H9 (cell line): ENCODE measurements at regions not wholly inside any gene's neighbourhood (a gene's known extent, or its start where the extent isn't known, plus 50 kb on each side); places are given as distances from the start of the nearest gene placed in this dataset.

Experiments used
- DNase-seq: peaks from one replicate; pipeline ENCODE4 v3.0.0-alpha.2; 2017
- H2AFZ ChIP-seq: one replicate; pipeline ENCODE4 v1.6.1; 2013; ENCODE audit warnings: mild to moderate bottlenecking, low read length, control low read depth, moderate library complexity
- H2AK5ac ChIP-seq: 2 replicates; pipeline ENCODE4 v1.6.1; 2013; ENCODE audit warnings: low read length, control low read depth, mixed read lengths; ENCODE audit not compliant: insufficient read length
- H2BK120ac ChIP-seq: one replicate; pipeline ENCODE4 v1.6.1; 2013; ENCODE audit warnings: low read depth, mild to moderate bottlenecking, low read length, control low read depth, inconsistent platforms; ENCODE audit not compliant: poor library complexity, severe bottlenecking
- H2BK12ac ChIP-seq: 2 replicates; pipeline ENCODE4 v1.6.1; 2013; ENCODE audit warnings: low read length, control low read depth, mixed read lengths, low read depth; ENCODE audit not compliant: insufficient read length
- H2BK15ac ChIP-seq: 2 replicates; pipeline ENCODE4 v1.6.1; 2013; ENCODE audit warnings: low read depth, low read length, control low read depth
- H2BK20ac ChIP-seq: one replicate; pipeline ENCODE4 v1.6.1; 2013; ENCODE audit warnings: low read depth, mild to moderate bottlenecking, low read length, control low read depth, inconsistent platforms; ENCODE audit not compliant: poor library complexity, severe bottlenecking
- H2BK5ac ChIP-seq: 2 replicates; pipeline ENCODE4 v1.6.1; 2013; ENCODE audit warnings: low read length, control low read depth, mixed read lengths; ENCODE audit not compliant: insufficient read length
- H3K14ac ChIP-seq: 2 replicates; pipeline ENCODE4 v1.6.1; 2013; ENCODE audit warnings: low read length, control low read depth; ENCODE audit not compliant: insufficient read depth
- H3K18ac ChIP-seq: 2 replicates; pipeline ENCODE4 v1.6.1; 2013; ENCODE audit warnings: low read depth, mild to moderate bottlenecking, mixed read lengths, low read length, control low read depth; ENCODE audit not compliant: insufficient read length
- H3K23ac ChIP-seq: 2 replicates; pipeline ENCODE4 v1.6.1; 2013; ENCODE audit warnings: low read length, control low read depth, mixed read lengths, low read depth; ENCODE audit not compliant: insufficient read length
- H3K23me2 ChIP-seq: 2 replicates; pipeline ENCODE4 v1.6.1; 2013; ENCODE audit warnings: low read depth, mild to moderate bottlenecking, mixed read lengths, low read length, control low read depth; ENCODE audit not compliant: insufficient read length, poor library complexity, severe bottlenecking
- H3K27ac ChIP-seq: 2 replicates; pipeline ENCODE4 v1.5.1; 2013; ENCODE audit warnings: low read length, control low read depth, mixed read lengths, low read depth; ENCODE audit not compliant: insufficient read length
- H3K27me3 ChIP-seq: 2 replicates; pipeline ENCODE4 v1.6.1; 2013; ENCODE audit warnings: low read length, control low read depth, inconsistent platforms; ENCODE audit not compliant: insufficient read depth
- H3K4ac ChIP-seq: 2 replicates; pipeline ENCODE4 v1.6.1; 2013; ENCODE audit warnings: low read depth, mild to moderate bottlenecking, control low read depth, inconsistent platforms, low read length, moderate library complexity
- H3K4me1 ChIP-seq: 2 replicates; pipeline ENCODE4 v1.6.1; 2013; ENCODE audit warnings: low read length, control low read depth, inconsistent platforms; ENCODE audit not compliant: insufficient read depth
- H3K4me2 ChIP-seq: 2 replicates; pipeline ENCODE4 v1.6.1; 2013; ENCODE audit warnings: low read length, control low read depth, mixed read lengths; ENCODE audit not compliant: insufficient read length, insufficient read depth
- H3K56ac ChIP-seq: 2 replicates; pipeline ENCODE4 v1.6.1; 2013; ENCODE audit warnings: low read depth, mild to moderate bottlenecking, mixed read lengths, low read length, control low read depth; ENCODE audit not compliant: insufficient read length
- H3K79me1 ChIP-seq: 2 replicates; pipeline ENCODE4 v1.6.1; 2013; ENCODE audit warnings: low read depth, mild to moderate bottlenecking, moderate library complexity, low read length, control low read depth, inconsistent platforms; ENCODE audit not compliant: insufficient read depth, poor library complexity, severe bottlenecking
- H3K79me2 ChIP-seq: 2 replicates; pipeline ENCODE4 v1.6.1; 2013; ENCODE audit warnings: low read length, control low read depth, inconsistent platforms; ENCODE audit not compliant: insufficient read depth
- H3K9ac ChIP-seq: 2 replicates; pipeline ENCODE4 v1.6.1; 2013; ENCODE audit warnings: low read length, control low read depth, mixed read lengths; ENCODE audit not compliant: insufficient read length; ENCODE audit errors: extremely low read depth
- H3K9me3 ChIP-seq: one replicate; pipeline ENCODE4 v1.6.1; 2013; ENCODE audit warnings: low read depth, low read length, inconsistent platforms; ENCODE audit not compliant: control insufficient read depth
- H3T11ph ChIP-seq: one replicate; pipeline ENCODE4 v1.6.1; 2013; ENCODE audit warnings: mild to moderate bottlenecking, low read length, control low read depth, inconsistent platforms
- H4K20me1 ChIP-seq: one replicate; pipeline ENCODE4 v1.6.1; 2013; ENCODE audit not compliant: control insufficient read depth, insufficient read length, insufficient read depth
- H4K5ac ChIP-seq: 2 replicates; pipeline ENCODE4 v1.6.1; 2013; ENCODE audit warnings: low read depth, mild to moderate bottlenecking, mixed read lengths, low read length, control low read depth; ENCODE audit not compliant: insufficient read length
- H4K8ac ChIP-seq: replicated peaks from 2 replicates; pipeline ENCODE4 v1.6.1; 2013; ENCODE audit warnings: low read length, control low read depth, mixed read lengths, low read depth; ENCODE audit not compliant: insufficient read length
- H4K91ac ChIP-seq: 2 replicates; pipeline ENCODE4 v1.6.1; 2013; ENCODE audit warnings: low read depth, mild to moderate bottlenecking, moderate library complexity, mixed read lengths, low read length, control low read depth; ENCODE audit not compliant: insufficient read length
- H3K27ac Mint-ChIP-seq, 3 experiments: 2 replicates in 2 of 3; 3 replicates in 1 of 3; pipeline ENCODE4 v1.8.0; 2020 to 2021; ENCODE audit warnings: mixed read lengths in 3 of 3, mild to moderate bottlenecking in 1 of 3, moderate library complexity in 1 of 3
- H3K27me3 Mint-ChIP-seq: 2 replicates; pipeline ENCODE4 v1.8.0; 2021; ENCODE audit warnings: low read depth, mild to moderate bottlenecking, moderate library complexity, mixed read lengths
- H3K36me3 Mint-ChIP-seq, 3 experiments: 2 replicates in 2 of 3; 3 replicates in 1 of 3; pipeline ENCODE4 v1.8.0; 2020 to 2021; ENCODE audit warnings: low read depth in 3 of 3, mixed read lengths in 3 of 3; ENCODE audit not compliant: insufficient read depth in 1 of 3
- H3K4me1 Mint-ChIP-seq, 2 experiments: 2 replicates each; pipeline ENCODE4 v1.8.0; 2020; ENCODE audit warnings: mixed read lengths in 2 of 2
- H3K4me3 Mint-ChIP-seq, 2 experiments: 2 replicates in 1 of 2; 3 replicates in 1 of 2; pipeline ENCODE4 v1.8.0; 2020 to 2021; ENCODE audit warnings: mild to moderate bottlenecking in 2 of 2, mixed read lengths in 2 of 2, moderate library complexity in 1 of 2
- H3K9me3 Mint-ChIP-seq, 2 experiments: 2 replicates in 1 of 2; 3 replicates in 1 of 2; pipeline ENCODE4 v1.8.0; 2020; ENCODE audit warnings: mild to moderate bottlenecking in 2 of 2, mixed read lengths in 2 of 2, moderate library complexity in 1 of 2
- WGBS: extraction: QIAGEN DNeasy Blood & Tissue Kit; methylation state at CpG from one replicate; pipeline ENCODE4 v1.1.7; 2013; ENCODE audit warnings: missing lambda C conversion rate, low lambda C conversion rate, mixed read lengths; ENCODE audit not compliant: insufficient read length; ENCODE audit errors: extremely low coverage; 5-methylcytosine and 5-hydroxymethylcytosine counted together
- TF ChIP-seq, protein P1 (sequence below): fragments of 200-600 bp; sonication (generic); conservative IDR thresholded peaks from 3 replicates; pipeline ENCODE4 v1.8.0; 2021; ENCODE audit warnings: antibody characterized with exemption, mild to moderate bottlenecking

DNA sequence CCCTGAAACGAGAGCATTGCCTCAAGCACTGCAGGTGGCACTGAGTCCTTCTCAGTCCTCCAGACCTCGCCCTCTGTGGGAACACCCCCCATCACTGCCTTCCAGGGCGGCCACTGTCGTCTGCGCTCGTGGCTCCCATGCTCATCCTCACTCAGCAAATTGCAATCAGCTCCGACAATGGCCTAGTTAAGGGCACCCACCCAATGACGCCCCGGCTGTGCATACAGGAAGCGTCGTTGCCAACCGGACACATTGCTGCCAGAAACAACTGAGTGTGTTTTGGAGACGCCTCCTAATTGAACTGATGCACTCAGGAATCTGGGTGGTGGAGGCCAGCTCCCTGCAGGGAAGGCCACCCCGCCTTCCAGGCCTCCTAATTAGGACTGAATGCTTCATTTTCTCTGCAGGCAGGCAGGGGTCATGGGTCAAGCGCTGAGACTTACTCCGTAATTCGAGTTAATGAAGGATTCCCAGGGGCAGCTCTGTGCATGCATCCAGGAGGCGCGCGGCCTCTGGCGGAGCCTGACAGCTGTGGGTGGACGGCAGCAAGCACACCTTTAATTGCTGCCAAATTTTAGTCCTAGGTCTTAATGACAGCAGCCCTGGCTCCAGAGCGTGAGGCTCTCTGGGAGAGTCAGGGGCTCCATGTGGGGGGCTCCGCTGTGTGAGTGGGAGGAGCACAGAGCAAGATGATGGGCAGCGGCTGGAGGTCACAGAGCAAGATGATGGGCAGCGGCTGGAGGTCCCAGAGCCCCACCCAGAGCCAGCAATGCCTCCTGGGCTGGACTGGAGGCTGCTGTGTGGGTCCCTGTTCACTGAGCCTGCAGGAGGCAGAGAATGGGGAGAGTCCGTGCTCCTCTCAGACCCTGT is 199.0 kb downstream of the BRD1 start:
- Histone ChIP-seq H3K9ac (no peak overlapping the region), H3K23me2 (no peaks in the 10 kb centered on the region), H2AK5ac (no peak overlapping the region), H3K4ac (no peak overlapping the region), H3K4me1 (peaks cover 3% of the 10 kb centered on the region; the same call in 1 of the 2 replicates), H2BK5ac (no peak overlapping the region), H3K9me3 (no peaks in the 10 kb centered on the region), H2AFZ (no peak overlapping the region), H4K5ac (no peak overlapping the region), H4K20me1 (no peaks in the 10 kb centered on the region), H2BK20ac (no peak overlapping the region), H2BK12ac (no peak overlapping the region), H3K4me2 (no peak overlapping the region), H2BK15ac (no peak overlapping the region), H3K14ac (no peak overlapping the region; the same call in 1 of the 2 replicates), H3K27me3 (no peaks in the 10 kb centered on the region), H3T11ph (no peak overlapping the region), H3K23ac (no peak overlapping the region), H3K18ac (no peak overlapping the region), H3K27ac (no peak overlapping the region), H3K56ac (no peak overlapping the region), H2BK120ac (no peak overlapping the region), H4K91ac (no peak overlapping the region), H3K79me2 (no peaks in the 10 kb centered on the region), H4K8ac (no peak overlapping the region), H3K79me1 (no peaks in the 10 kb centered on the region)
- H3K4me3 Mint-ChIP-seq, result no peak overlapping the region
- no CpG with 5 or more reads among the region's 27 CpGs for WGBS
- no peaks in the 10 kb centered on the region for H3K36me3 Mint-ChIP-seq
- H3K9me3 Mint-ChIP-seq, result no peaks in the 10 kb centered on the region
- peaks cover 8 to 17% of the 10 kb centered on the region in 2 experiments for H3K4me1 Mint-ChIP-seq
- H3K27me3 Mint-ChIP-seq, result peaks cover 10% of the 10 kb centered on the region
- TF ChIP-seq, protein P1, sequence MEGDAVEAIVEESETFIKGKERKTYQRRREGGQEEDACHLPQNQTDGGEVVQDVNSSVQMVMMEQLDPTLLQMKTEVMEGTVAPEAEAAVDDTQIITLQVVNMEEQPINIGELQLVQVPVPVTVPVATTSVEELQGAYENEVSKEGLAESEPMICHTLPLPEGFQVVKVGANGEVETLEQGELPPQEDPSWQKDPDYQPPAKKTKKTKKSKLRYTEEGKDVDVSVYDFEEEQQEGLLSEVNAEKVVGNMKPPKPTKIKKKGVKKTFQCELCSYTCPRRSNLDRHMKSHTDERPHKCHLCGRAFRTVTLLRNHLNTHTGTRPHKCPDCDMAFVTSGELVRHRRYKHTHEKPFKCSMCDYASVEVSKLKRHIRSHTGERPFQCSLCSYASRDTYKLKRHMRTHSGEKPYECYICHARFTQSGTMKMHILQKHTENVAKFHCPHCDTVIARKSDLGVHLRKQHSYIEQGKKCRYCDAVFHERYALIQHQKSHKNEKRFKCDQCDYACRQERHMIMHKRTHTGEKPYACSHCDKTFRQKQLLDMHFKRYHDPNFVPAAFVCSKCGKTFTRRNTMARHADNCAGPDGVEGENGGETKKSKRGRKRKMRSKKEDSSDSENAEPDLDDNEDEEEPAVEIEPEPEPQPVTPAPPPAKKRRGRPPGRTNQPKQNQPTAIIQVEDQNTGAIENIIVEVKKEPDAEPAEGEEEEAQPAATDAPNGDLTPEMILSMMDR, result no peak
- peak overlapping the region in 1 of 3 experiments; percentile 75; a peak in 1 of 7 replicates for H3K27ac Mint-ChIP-seq
- no peak for DNase-seq
